Mesendoderm (in vitro differentiated cells): ENCODE measurements at regions not wholly inside any gene's neighbourhood (a gene's known extent, or its start where the extent isn't known, plus 50 kb on each side); places are given as distances from the start of the nearest gene placed in this dataset.
A peak's percentile ranks its signal among the peaks of the same experiment; 100 is the strongest.

ENCODE experiments used
- DNase-seq: peaks from one replicate; pipeline ENCODE4 v3.0.0; 2013
- H2AK5ac ChIP-seq: 2 replicates; pipeline ENCODE4 v1.6.1; 2013; ENCODE audit warnings: low read length, inconsistent platforms
- H2BK120ac ChIP-seq: 2 replicates; pipeline ENCODE4 v1.6.1; 2013; ENCODE audit warnings: low read depth, mild to moderate bottlenecking, low read length, moderate library complexity, mixed read lengths
- H2BK15ac ChIP-seq: replicated peaks from 2 replicates; pipeline ENCODE4 v1.6.1; 2013; ENCODE audit warnings: low read depth, mild to moderate bottlenecking, moderate library complexity
- H2BK5ac ChIP-seq: 2 replicates; pipeline ENCODE4 v1.6.1; 2013; ENCODE audit warnings: low read length, inconsistent platforms
- H3K18ac ChIP-seq: 2 replicates; pipeline ENCODE4 v1.6.1; 2013; ENCODE audit warnings: mild to moderate bottlenecking, low read length, mixed read lengths
- H3K23ac ChIP-seq: one replicate; pipeline ENCODE4 v1.6.1; 2013; ENCODE audit warnings: low read length
- H3K27ac ChIP-seq: 2 replicates; pipeline ENCODE4 v1.5.1; 2013; ENCODE audit warnings: low read depth, mild to moderate bottlenecking, inconsistent platforms, low read length, moderate library complexity
- H3K27me3 ChIP-seq: 2 replicates; pipeline ENCODE4 v1.6.1; 2013; ENCODE audit warnings: low read length, control low read depth, mild to moderate bottlenecking, inconsistent platforms; ENCODE audit not compliant: insufficient read depth, poor library complexity
- H3K36me3 ChIP-seq: 2 replicates; pipeline ENCODE4 v1.6.1; 2013; ENCODE audit warnings: low read length, inconsistent platforms; ENCODE audit not compliant: control insufficient read depth, insufficient read depth
- H3K4ac ChIP-seq: one replicate; pipeline ENCODE4 v1.6.1; 2013; ENCODE audit warnings: low read depth, mild to moderate bottlenecking, low read length, moderate library complexity
- H3K4me1 ChIP-seq: 2 replicates; pipeline ENCODE4 v1.6.1; 2013; ENCODE audit warnings: low read depth, low read length, inconsistent platforms; ENCODE audit not compliant: control insufficient read depth
- H3K4me2 ChIP-seq: 2 replicates; pipeline ENCODE4 v1.6.1; 2013; ENCODE audit warnings: low read length
- H3K4me3 ChIP-seq: 2 replicates; pipeline ENCODE4 v1.5.1; 2013; ENCODE audit warnings: mild to moderate bottlenecking, low read length
- H3K56ac ChIP-seq: one replicate; pipeline ENCODE4 v1.6.1; 2013; ENCODE audit warnings: low read length
- H3K79me1 ChIP-seq: 2 replicates; pipeline ENCODE4 v1.6.1; 2013; ENCODE audit warnings: low read length, inconsistent platforms
- H3K79me2 ChIP-seq: 2 replicates; pipeline ENCODE4 v1.6.1; 2013; ENCODE audit warnings: mild to moderate bottlenecking, low read length; ENCODE audit not compliant: control insufficient read depth, insufficient read depth
- H3K9ac ChIP-seq: 2 replicates; pipeline ENCODE4 v1.6.1; 2013; ENCODE audit warnings: low read length, inconsistent platforms
- H4K5ac ChIP-seq: one replicate; pipeline ENCODE4 v1.6.1; 2013; ENCODE audit warnings: low read length
- H4K8ac ChIP-seq: one replicate; pipeline ENCODE4 v1.6.1; 2013; ENCODE audit warnings: low read depth, mild to moderate bottlenecking, control low read depth, low read length, moderate library complexity
- WGBS: extraction: QIAGEN DNeasy Blood & Tissue Kit; methylation state at CpG from one replicate; pipeline ENCODE4 v1.1.7; 2013; ENCODE audit warnings: low lambda C conversion rate, missing lambda C conversion rate; ENCODE audit not compliant: insufficient coverage; ENCODE audit errors: extremely low coverage; 5-methylcytosine and 5-hydroxymethylcytosine counted together

GRCh38 chr11:106479646-106480045, 402.2 kb downstream of the AASDHPPT start:
- Histone ChIP-seq H2BK120ac (no peak overlapping the region), H3K4me3 (no peak overlapping the region), H3K56ac (no peak overlapping the region), H2BK15ac (no peak overlapping the region), H3K36me3 (no peaks in the 10 kb centered on the region), H4K5ac (no peak overlapping the region), H3K4ac (no peak overlapping the region), H3K4me1 (no peaks in the 10 kb centered on the region), H4K8ac (no peak overlapping the region), H3K23ac (no peak overlapping the region), H3K79me2 (no peaks in the 10 kb centered on the region), H3K18ac (no peak overlapping the region), H3K27me3 (no peaks in the 10 kb centered on the region), H3K4me2 (no peak overlapping the region), H3K79me1 (no peaks in the 10 kb centered on the region), H2BK5ac (no peak overlapping the region), H3K9ac (no peak overlapping the region), H2AK5ac (no peak overlapping the region), H3K27ac (no peak overlapping the region)
- no peak for DNase-seq
- WGBS: no CpG with 5 or more reads among the region's 3 CpGs

DNA sequence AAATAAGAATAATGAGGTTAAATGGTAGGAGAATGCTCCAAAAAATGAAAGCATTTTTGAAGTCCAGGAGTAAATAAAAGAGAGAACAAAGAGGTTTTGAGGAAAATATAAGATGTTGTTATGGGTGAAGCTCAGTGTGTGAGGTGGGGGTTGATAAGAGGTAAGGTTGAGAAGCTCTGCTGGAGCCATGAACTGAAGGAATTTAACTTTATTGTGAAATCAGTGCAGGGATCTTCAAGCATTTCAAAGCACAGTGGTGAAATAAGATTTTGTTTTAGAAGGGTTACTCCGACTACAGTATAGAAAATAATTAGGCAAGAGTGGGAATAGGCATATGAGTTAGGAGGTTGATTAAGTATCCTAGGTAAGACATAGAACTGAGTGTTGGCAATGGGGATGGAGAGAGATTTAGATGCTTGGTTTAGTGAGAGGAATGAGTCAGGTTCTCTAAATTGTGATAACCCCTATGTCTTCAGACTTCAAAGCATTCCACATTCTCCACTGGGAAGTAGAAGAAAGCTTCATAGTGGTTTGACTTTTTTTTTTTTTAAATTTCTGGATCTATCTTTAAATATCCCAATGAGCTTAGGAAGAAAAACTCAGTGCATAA, 403.2 kb downstream of the AASDHPPT start:
- Histone ChIP-seq H3K79me1 (no peaks in the 10 kb centered on the region), H3K4me1 (no peaks in the 10 kb centered on the region), H4K5ac (no peak overlapping the region), H2BK5ac (no peak overlapping the region), H3K36me3 (no peaks in the 10 kb centered on the region), H4K8ac (no peak overlapping the region), H3K9ac (no peak overlapping the region), H3K4me3 (no peak overlapping the region), H3K27me3 (no peaks in the 10 kb centered on the region), H3K79me2 (no peaks in the 10 kb centered on the region), H3K4ac (no peak overlapping the region), H3K4me2 (no peak overlapping the region), H2AK5ac (no peak overlapping the region), H3K27ac (no peak overlapping the region), H3K23ac (no peak overlapping the region), H3K56ac (no peak overlapping the region), H2BK15ac (no peak overlapping the region), H3K18ac (no peak overlapping the region), H2BK120ac (no peak overlapping the region)
- peak; percentile 73 for DNase-seq
- no CpG with 5 or more reads among the region's 1 CpG for WGBS

DNA sequence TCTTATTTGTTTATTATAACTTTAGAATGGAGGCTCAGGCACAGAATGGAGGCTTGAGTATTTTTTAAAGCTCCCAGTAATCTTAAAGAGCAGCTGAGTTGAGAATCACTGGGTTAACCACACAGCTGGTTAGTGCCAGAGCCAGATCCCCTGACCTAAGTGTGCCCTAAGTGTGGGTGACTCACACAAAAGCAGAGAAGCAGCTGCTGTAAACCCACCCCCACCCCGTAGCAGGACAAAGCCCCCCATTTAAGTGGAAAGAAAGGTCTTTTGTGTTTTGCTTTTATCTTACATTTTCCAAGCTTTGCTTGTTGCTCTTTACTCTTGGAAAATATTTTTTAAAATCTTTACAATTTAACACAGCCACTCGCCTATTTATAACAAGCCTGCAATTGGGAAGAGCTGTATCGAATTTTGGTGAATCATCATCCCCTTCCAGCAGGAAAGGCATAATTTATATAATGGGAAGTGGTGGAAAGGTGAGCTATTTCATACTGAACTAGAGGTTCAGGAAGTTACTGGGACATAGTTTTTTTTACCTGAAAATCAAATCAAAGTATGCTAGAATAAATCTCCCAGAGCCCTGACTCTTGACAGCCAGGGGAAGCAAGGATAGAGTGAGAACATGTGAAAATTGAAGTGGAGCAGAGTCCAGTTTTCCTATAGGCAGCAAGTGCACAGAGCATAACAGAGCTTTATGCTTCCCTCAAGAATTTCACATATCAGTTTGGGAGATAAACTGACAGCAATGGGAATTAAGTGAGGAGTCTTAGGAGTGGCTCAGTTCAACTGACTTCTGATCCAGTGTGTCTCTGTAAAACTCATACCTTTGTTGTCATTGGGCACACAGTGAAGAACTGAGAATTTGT, 405.7 kb downstream of the AASDHPPT start:
- Histone ChIP-seq H3K56ac (no peak overlapping the region), H4K8ac (no peak overlapping the region), H2BK15ac (no peak overlapping the region), H3K9ac (no peak overlapping the region), H4K5ac (no peak overlapping the region), H3K27me3 (no peaks in the 10 kb centered on the region), H2BK5ac (no peak overlapping the region), H3K4ac (no peak overlapping the region), H3K79me2 (no peaks in the 10 kb centered on the region), H3K23ac (no peak overlapping the region), H3K27ac (no peak overlapping the region), H2BK120ac (no peak overlapping the region), H3K79me1 (no peaks in the 10 kb centered on the region), H3K4me2 (no peak overlapping the region), H3K18ac (no peak overlapping the region), H3K4me1 (no peaks in the 10 kb centered on the region), H3K36me3 (no peaks in the 10 kb centered on the region), H2AK5ac (no peak overlapping the region), H3K4me3 (no peak overlapping the region)
- WGBS: no CpG with 5 or more reads among the region's 3 CpGs
- no peak for DNase-seq

DNA sequence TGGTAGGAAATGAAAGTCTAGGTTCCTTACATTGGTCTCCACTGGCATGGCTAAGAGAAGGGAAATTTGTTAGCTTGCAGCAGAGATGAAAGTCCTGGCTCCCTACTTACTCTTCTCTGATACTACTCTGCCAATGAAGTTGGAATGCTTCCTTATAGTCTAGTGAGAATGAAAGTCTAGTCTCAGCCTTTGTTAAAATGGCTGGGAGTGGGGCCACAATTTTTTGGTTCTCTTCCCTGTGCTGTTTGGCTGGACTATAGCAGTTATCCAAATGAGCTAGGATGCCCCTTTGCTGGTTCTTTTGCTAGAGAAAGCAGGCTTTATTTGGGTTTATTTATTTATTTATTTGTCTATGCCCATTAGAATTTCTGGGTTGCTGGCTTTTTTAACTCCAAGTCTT, 414.3 kb downstream of the AASDHPPT start:
- Histone ChIP-seq H3K4me1 (no peaks in the 10 kb centered on the region), H3K27ac (no peak overlapping the region), H3K4me2 (no peak overlapping the region), H3K23ac (no peak overlapping the region), H3K79me1 (no peaks in the 10 kb centered on the region), H4K8ac (no peak overlapping the region), H3K56ac (no peak overlapping the region), H3K4ac (peak overlapping the region; percentile 12), H3K79me2 (no peaks in the 10 kb centered on the region), H4K5ac (no peak overlapping the region), H2BK15ac (no peak overlapping the region), H2AK5ac (no peak overlapping the region), H3K9ac (no peak overlapping the region), H2BK5ac (no peak overlapping the region), H2BK120ac (no peak overlapping the region), H3K4me3 (no peak overlapping the region), H3K27me3 (no peaks in the 10 kb centered on the region), H3K18ac (no peak overlapping the region), H3K36me3 (no peaks in the 10 kb centered on the region)
- DNase-seq: no peak

GRCh38 chr11:106493751-106494150, 416.3 kb downstream of the AASDHPPT start:
- no peak overlapping the region for H3K23ac ChIP-seq
- H3K56ac ChIP-seq: no peak overlapping the region
- no peak overlapping the region for H2AK5ac ChIP-seq
- H3K4ac ChIP-seq: no peak overlapping the region
- no peak overlapping the region for H3K4me3 ChIP-seq
- no peak overlapping the region for H2BK15ac ChIP-seq
- H3K36me3 ChIP-seq: no peaks in the 10 kb centered on the region
- no peak overlapping the region for H3K27ac ChIP-seq
- DNase-seq: no peak
- H4K8ac ChIP-seq: no peak overlapping the region
- no peak overlapping the region for H4K5ac ChIP-seq
- no peak overlapping the region for H2BK5ac ChIP-seq
- WGBS: no CpG with 5 or more reads among the region's 1 CpG
- no peaks in the 10 kb centered on the region for H3K27me3 ChIP-seq
- no peak overlapping the region for H3K9ac ChIP-seq
- no peaks in the 10 kb centered on the region for H3K79me1 ChIP-seq
- no peak overlapping the region for H3K4me2 ChIP-seq
- no peak overlapping the region for H3K18ac ChIP-seq
- H3K4me1 ChIP-seq: no peaks in the 10 kb centered on the region
- no peaks in the 10 kb centered on the region for H3K79me2 ChIP-seq
- H2BK120ac ChIP-seq: no peak overlapping the region

DNA sequence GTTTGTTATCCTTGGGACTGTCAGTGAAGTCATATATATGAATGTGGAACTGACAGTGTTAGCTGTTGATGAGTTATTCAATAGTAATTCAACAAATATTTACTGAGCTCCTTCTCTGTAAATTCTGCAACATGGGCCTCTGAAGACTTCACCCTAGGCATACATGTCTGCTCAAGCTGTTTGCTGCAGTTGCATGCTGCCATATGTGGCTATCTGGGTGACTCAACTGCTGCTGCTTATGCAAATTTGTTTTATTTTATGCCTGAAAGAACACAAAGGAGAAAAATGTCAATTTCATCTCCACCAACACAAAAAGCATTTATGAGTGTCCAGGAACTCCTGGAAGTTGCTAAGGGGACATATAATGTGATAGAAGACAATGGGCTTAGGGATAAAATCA, 417.6 kb downstream of the AASDHPPT start:
- H3K23ac ChIP-seq: no peak overlapping the region
- no peak overlapping the region for H2BK5ac ChIP-seq
- H3K9ac ChIP-seq: no peak overlapping the region
- no peak overlapping the region for H4K5ac ChIP-seq
- no peaks in the 10 kb centered on the region for H3K27me3 ChIP-seq
- H3K79me1 ChIP-seq: no peaks in the 10 kb centered on the region
- H2BK15ac ChIP-seq: no peak overlapping the region
- no peak overlapping the region for H2AK5ac ChIP-seq
- H3K4ac ChIP-seq: no peak overlapping the region
- H3K18ac ChIP-seq: no peak overlapping the region
- no peak overlapping the region for H4K8ac ChIP-seq
- no peak overlapping the region for H3K56ac ChIP-seq
- no peak overlapping the region for H2BK120ac ChIP-seq
- H3K4me1 ChIP-seq: no peaks in the 10 kb centered on the region
- no peak overlapping the region for H3K27ac ChIP-seq
- H3K4me2 ChIP-seq: no peak overlapping the region
- H3K36me3 ChIP-seq: no peaks in the 10 kb centered on the region
- no peaks in the 10 kb centered on the region for H3K79me2 ChIP-seq
- no peak for DNase-seq
- H3K4me3 ChIP-seq: no peak overlapping the region
